CD14-positive monocyte (primary cell): ENCODE measurements at regions not wholly inside any gene's neighbourhood (a gene's known extent, or its start where the extent isn't known, plus 50 kb on each side); places are given as distances from the start of the nearest gene placed in this dataset.

ENCODE experiments used
- DNase-seq, 3 donors: peaks; one replicate each; pipeline ENCODE4 v3.0.0-alpha.2; 2011 to 2022
- H2AFZ ChIP-seq: 2 replicates; pipeline ENCODE4 v1.6.0; 2012; ENCODE audit warnings: mild to moderate bottlenecking, low read depth, low read length, inconsistent platforms; ENCODE audit not compliant: insufficient read depth, poor library complexity, severe bottlenecking
- H3K27ac ChIP-seq, 2 donors: 1 replicate in 1 of 2; 2 replicates in 1 of 2; pipeline ENCODE4 v1.5.1; 2012 to 2013; ENCODE audit warnings: low read length in 2 of 2, control low read depth in 1 of 2, inconsistent platforms in 1 of 2, low read depth in 1 of 2, mild to moderate bottlenecking in 1 of 2
- H3K27me3 ChIP-seq, 2 donors: one replicate each; pipeline versions ENCODE4 v1.6.0 to v1.6.1; 2011 to 2013; ENCODE audit warnings: low read length in 2 of 2; ENCODE audit not compliant: control insufficient read depth in 2 of 2, insufficient read depth in 2 of 2
- H3K36me3 ChIP-seq, 2 donors: replicated peaks in 1 of 2; 1 replicate in 1 of 2; 2 replicates in 1 of 2; pipeline versions ENCODE4 v1.5.1 to v1.6.1; 2012 to 2013; ENCODE audit warnings: low read length in 2 of 2, control low read depth in 1 of 2, inconsistent platforms in 1 of 2, mild to moderate bottlenecking in 1 of 2; ENCODE audit not compliant: insufficient read depth in 2 of 2, control insufficient read depth in 1 of 2
- H3K4me1 ChIP-seq, 2 donors: 1 replicate in 1 of 2; 2 replicates in 1 of 2; pipeline versions ENCODE4 v1.5.1 to v1.6.1; 2012 to 2013; ENCODE audit warnings: low read length in 2 of 2, control low read depth in 1 of 2, inconsistent platforms in 1 of 2, mild to moderate bottlenecking in 1 of 2, moderate library complexity in 1 of 2; ENCODE audit not compliant: insufficient read depth in 2 of 2, control insufficient read depth in 1 of 2
- H3K4me2 ChIP-seq: replicated peaks from 2 replicates; pipeline ENCODE3; 2012; ENCODE audit warnings: low read length, moderate library complexity, mild to moderate bottlenecking; ENCODE audit not compliant: poor library complexity, severe bottlenecking; ENCODE audit errors: extremely low read depth
- H3K4me3 ChIP-seq, 3 experiments: fragments of 200-600 bp in 1 of 3; sonication (generic) in 1 of 3; replicated peaks in 1 of 3; 1 replicate in 2 of 3; 2 replicates in 1 of 3; pipeline ENCODE4 v1.5.1; 2011 to 2013; ENCODE audit warnings: low read length in 3 of 3, mild to moderate bottlenecking in 3 of 3, control low read depth in 2 of 3, low read depth in 2 of 3, inconsistent platforms in 1 of 3, moderate library complexity in 1 of 3
- H3K79me2 ChIP-seq: 2 replicates; pipeline ENCODE4 v1.6.0; 2012; ENCODE audit warnings: mild to moderate bottlenecking, control low read depth, inconsistent platforms, low read length, moderate library complexity; ENCODE audit not compliant: insufficient read depth
- H3K9ac ChIP-seq: 2 replicates; pipeline ENCODE4 v1.6.0; 2017; ENCODE audit warnings: low read length, mild to moderate bottlenecking; ENCODE audit not compliant: insufficient read depth, poor library complexity, severe bottlenecking
- H3K9me3 ChIP-seq, 2 donors: replicated peaks in 1 of 2; 1 replicate in 1 of 2; 2 replicates in 1 of 2; pipeline versions ENCODE4 v1.5.1 to v1.6.1; 2012 to 2013; ENCODE audit warnings: low read length in 2 of 2, control low read depth in 1 of 2; ENCODE audit not compliant: control insufficient read depth in 1 of 2, insufficient read depth in 1 of 2
- H4K20me1 ChIP-seq: 2 replicates; pipeline ENCODE4 v1.6.0; 2012; ENCODE audit warnings: mild to moderate bottlenecking, low read length, control low read depth, moderate library complexity; ENCODE audit not compliant: insufficient read depth
- H3K27ac Mint-ChIP-seq, 7 donors: one replicate each; pipeline ENCODE4 v1.8.0; 2020; ENCODE audit warnings: mild to moderate bottlenecking in 7 of 7, mixed read lengths in 7 of 7, moderate library complexity in 6 of 7, inconsistent platforms in 2 of 7
- H3K27me3 Mint-ChIP-seq, 3 donors: one replicate each; pipeline ENCODE4 v1.8.0; 2021 to 2022; ENCODE audit warnings: low read depth in 3 of 3, mild to moderate bottlenecking in 3 of 3, mixed read lengths in 3 of 3, moderate library complexity in 3 of 3, inconsistent platforms in 1 of 3
- H3K36me3 Mint-ChIP-seq, 2 donors: one replicate each; pipeline ENCODE4 v1.8.0; 2020; ENCODE audit warnings: mixed read lengths in 2 of 2, inconsistent platforms in 1 of 2, mild to moderate bottlenecking in 1 of 2
- H3K4me1 Mint-ChIP-seq: one replicate; pipeline ENCODE4 v1.8.0; 2020; ENCODE audit warnings: mild to moderate bottlenecking, mixed read lengths
- H3K4me3 Mint-ChIP-seq, 2 donors: one replicate each; pipeline ENCODE4 v1.8.0; 2020; ENCODE audit warnings: mild to moderate bottlenecking in 2 of 2, mixed read lengths in 2 of 2, moderate library complexity in 1 of 2
- H3K9me3 Mint-ChIP-seq, 7 donors: one replicate each; pipeline ENCODE4 v1.8.0; 2020 to 2022; ENCODE audit warnings: mixed read lengths in 7 of 7, mild to moderate bottlenecking in 6 of 7, moderate library complexity in 6 of 7, inconsistent platforms in 2 of 7
- WGBS: methylation state at CpG from one replicate; pipeline ENCODE4 v1.1.5; 2013; ENCODE audit warnings: missing lambda C conversion rate; ENCODE audit not compliant: insufficient coverage; 5-methylcytosine and 5-hydroxymethylcytosine counted together
- intact Hi-C, 2 donors: fragments of 100-400 bp; cut with micrococcal nuclease; formaldehyde crosslinking; loops; one replicate each; pipeline versions ENCODE4 v1.15.0 to v1.15.1; 2023
- TF ChIP-seq, protein P1 (sequence below): fragments of 200-600 bp; IDR thresholded peaks from one replicate; pipeline ENCODE4 v1.8.0; 2022; ENCODE audit warnings: antibody characterized with exemption, mild to moderate bottlenecking

DNA sequence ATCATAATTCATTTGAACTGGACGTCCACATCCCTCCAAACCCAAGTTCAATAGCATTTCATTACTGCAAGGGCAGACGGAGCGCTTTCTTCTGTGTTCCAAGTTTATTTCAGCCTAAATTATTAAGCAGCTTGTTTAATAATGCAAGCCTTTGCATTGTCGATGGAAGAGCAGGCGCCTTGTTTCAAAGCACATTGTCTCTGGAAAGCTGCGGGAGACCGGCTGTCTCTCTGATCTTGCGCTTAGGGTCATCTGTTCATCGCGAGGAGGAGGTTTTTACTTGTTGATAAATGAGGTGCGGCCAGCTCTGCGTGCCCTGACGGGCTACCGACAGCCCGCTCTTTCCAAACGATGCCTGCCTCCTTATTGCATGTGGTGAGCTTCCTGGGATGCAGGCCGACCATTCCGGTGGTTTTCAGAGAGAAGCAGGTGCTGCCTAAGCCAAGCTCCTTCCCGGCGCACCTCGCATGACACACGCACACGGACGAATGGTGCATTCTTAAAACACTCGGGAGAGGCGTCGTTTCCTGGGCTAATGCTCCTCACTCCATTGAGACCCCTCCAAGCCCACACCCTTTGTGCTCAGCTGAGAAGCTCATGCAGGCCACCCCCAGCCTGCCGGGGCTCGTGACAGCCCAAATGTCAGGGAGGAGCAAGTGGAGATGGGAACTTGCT lies 456.9 kb downstream of the BRD1 start:
- Histone ChIP-seq H3K27me3 (no peaks in the 10 kb centered on the region), H3K79me2 (no peaks in the 10 kb centered on the region), H3K4me1 (no peaks in the 10 kb centered on the region), H3K4me2 (no peak overlapping the region), H3K9ac (no peak overlapping the region), H3K36me3 (no peaks in the 10 kb centered on the region), H3K9me3 (no peaks in the 10 kb centered on the region), H3K27ac (no peak overlapping the region), H3K4me3 (no peak overlapping the region), H2AFZ (no peak overlapping the region), H4K20me1 (no peaks in the 10 kb centered on the region)
- no peak overlapping the region for H3K4me3 Mint-ChIP-seq
- H3K27me3 Mint-ChIP-seq, result peaks cover 8 to 14% (median 9%) of the 10 kb centered on the region in 3 donors
- H3K27ac Mint-ChIP-seq, result no peak overlapping the region
- no peaks in the 10 kb centered on the region for H3K36me3 Mint-ChIP-seq
- TF ChIP-seq, protein P1, sequence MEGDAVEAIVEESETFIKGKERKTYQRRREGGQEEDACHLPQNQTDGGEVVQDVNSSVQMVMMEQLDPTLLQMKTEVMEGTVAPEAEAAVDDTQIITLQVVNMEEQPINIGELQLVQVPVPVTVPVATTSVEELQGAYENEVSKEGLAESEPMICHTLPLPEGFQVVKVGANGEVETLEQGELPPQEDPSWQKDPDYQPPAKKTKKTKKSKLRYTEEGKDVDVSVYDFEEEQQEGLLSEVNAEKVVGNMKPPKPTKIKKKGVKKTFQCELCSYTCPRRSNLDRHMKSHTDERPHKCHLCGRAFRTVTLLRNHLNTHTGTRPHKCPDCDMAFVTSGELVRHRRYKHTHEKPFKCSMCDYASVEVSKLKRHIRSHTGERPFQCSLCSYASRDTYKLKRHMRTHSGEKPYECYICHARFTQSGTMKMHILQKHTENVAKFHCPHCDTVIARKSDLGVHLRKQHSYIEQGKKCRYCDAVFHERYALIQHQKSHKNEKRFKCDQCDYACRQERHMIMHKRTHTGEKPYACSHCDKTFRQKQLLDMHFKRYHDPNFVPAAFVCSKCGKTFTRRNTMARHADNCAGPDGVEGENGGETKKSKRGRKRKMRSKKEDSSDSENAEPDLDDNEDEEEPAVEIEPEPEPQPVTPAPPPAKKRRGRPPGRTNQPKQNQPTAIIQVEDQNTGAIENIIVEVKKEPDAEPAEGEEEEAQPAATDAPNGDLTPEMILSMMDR, result no peak
- H3K4me1 Mint-ChIP-seq, result peaks cover 4% of the 10 kb centered on the region
- DNase-seq, result no peak
- 85% methylated on average over 25 of the region's 29 CpGs for WGBS
- no peaks in the 10 kb centered on the region for H3K9me3 Mint-ChIP-seq
- intact Hi-C loops, result no loop called here

GRCh38 chr22:49369726-49370626 lies 457.7 kb downstream of the BRD1 start:
- H3K27me3 Mint-ChIP-seq, result peaks cover 7 to 16% (median 8%) of the 10 kb centered on the region in 3 donors
- intact Hi-C loops, result no loop called here
- DNase-seq, result no peak
- Histone ChIP-seq H4K20me1 (no peaks in the 10 kb centered on the region), H3K4me2 (no peak overlapping the region), H3K9ac (no peak overlapping the region), H3K4me3 (no peak overlapping the region), H3K4me1 (no peaks in the 10 kb centered on the region), H3K9me3 (no peaks in the 10 kb centered on the region), H2AFZ (no peak overlapping the region), H3K27ac (no peak overlapping the region), H3K36me3 (no peaks in the 10 kb centered on the region), H3K27me3 (no peaks in the 10 kb centered on the region), H3K79me2 (no peaks in the 10 kb centered on the region)
- WGBS, result 84% methylated on average over 17 of the region's 22 CpGs
- H3K4me3 Mint-ChIP-seq, result no peak overlapping the region
- H3K27ac Mint-ChIP-seq, result no peak overlapping the region
- TF ChIP-seq, protein P1, result no peak
- H3K9me3 Mint-ChIP-seq, result peaks cover 0 to 2% (median 0%) of the 10 kb centered on the region in 7 donors
- H3K36me3 Mint-ChIP-seq, result no peaks in the 10 kb centered on the region
- peaks cover 4% of the 10 kb centered on the region for H3K4me1 Mint-ChIP-seq
